ENCODE measurements at regions not wholly inside any gene's neighbourhood (a gene's known extent, or its start where the extent isn't known, plus 50 kb on each side); places are given as distances from the start of the nearest gene placed in this dataset.

DNA sequence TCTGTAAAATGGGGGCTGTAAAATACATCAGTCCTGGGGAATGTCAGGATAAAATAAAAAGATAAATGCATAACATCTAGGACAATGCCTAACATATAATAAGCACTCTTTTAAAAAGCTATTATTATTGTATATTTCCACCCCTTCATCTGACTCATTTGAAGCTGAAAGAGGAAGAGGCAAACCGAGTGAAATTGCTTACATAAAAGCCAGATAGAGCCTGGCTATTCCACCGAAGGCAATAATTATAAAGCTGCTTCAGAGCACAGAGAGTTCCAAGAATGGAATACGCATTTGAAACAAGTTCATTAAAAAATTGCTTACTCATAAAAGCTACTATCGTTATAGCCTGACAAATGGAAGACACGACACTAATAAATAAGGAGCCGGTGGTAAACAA lies 186.1 kb upstream of the CAMK1G start:
- DNase-seq (ENCODE audit: low spot score) = no peak
- intact Hi-C loops (cut with DNase I) = no loop called here

DNA sequence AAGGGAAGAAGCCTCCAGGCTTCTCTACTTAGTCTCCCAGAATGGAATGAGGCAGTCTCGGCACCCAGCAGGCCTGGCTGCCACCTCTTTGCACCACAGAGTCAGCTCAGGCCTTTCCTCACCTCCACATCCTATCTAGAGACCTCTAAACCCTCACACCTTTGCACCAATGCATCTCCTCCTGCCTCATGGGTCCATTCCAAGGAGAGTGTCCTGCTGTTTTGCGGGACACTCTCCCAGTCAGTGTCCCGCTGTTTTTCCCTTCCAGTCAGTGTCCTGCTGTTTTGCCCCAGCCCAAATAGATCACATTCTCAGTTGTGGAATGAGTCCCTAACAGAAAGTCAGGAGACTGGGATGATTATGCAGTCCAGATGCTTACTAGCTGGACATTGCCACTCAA lies 185.6 kb upstream of the CAMK1G start:
- intact Hi-C loops (cut with DNase I) = no loop called here
- DNase-seq (ENCODE audit: low spot score) = no peak

DNA sequence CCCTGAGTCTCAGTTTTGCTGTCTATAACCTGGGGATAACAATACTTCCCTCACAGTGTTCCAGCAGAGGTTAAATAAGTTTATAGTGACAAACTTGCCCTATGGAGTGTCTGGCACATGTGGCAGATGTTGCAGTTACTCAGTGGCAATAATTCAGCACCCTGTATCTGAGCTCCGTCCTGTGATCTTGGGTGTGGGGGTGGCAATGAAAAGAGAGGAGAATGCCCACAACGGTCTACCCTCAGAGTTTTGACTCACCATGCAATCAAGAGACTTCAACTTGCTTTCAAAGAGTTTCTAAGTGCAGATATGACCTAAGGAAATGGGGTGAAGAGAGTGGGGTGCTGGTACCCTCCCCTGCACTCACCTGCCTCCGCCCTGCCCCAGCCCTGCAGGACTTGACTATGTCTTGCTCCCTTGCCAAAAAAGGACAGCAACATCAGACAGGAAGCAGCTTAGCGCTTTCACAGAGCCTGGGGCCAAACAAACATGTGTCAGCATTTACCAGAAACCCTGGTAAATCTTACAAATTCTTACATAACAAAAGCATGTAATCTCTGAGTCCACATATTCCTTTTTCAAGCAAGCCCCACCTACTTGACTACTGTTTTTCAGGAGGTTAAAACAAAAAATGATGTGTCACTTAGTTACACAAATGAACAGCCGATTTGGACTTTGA lies 185.1 kb upstream of the CAMK1G start:
- intact Hi-C loops (cut with DNase I) = no loop called here
- DNase-seq (ENCODE audit: low spot score) = no peak

GRCh38 chr1:209399800-209400199 lies 183.7 kb upstream of the CAMK1G start:
- no peak for DNase-seq (ENCODE audit: low spot score)
- intact Hi-C loops (cut with DNase I) = no loop called here

GRCh38 chr1:209400351-209401220 lies 182.9 kb upstream of the CAMK1G start:
- intact Hi-C loops (cut with DNase I) = no loop called here
- DNase-seq (ENCODE audit: low spot score) = no peak

DNA sequence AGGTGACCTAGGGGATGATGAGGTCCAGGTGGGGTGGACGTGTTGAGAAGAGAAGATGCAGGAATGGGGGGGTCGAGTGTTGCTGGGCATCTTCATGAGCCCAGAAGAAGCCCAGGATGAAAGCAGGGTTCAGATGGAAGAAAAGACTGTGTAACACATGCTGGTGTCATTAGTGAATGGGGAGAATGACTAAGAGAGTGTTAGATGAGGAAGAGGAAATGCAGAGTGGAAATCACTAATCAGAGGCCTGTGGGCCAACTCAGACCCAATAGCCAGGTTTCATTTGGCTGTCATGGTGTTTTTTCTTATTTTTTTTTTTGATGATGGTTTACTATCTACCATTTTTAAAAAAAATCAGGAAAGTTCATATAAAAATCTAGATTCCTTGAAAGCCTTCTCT lies 180.8 kb upstream of the CAMK1G start:
- DNase-seq (ENCODE audit: low spot score) = no peak
- intact Hi-C loops (cut with DNase I) = no loop called here

GRCh38 chr1:209403921-209404320 lies 179.6 kb upstream of the CAMK1G start:
- no peak for DNase-seq (ENCODE audit: low spot score)
- intact Hi-C loops (cut with DNase I) = no loop called here

- intact Hi-C loops (cut with DNase I) = no loop called here
- no peak for DNase-seq (ENCODE audit: low spot score)
Observed at GRCh38 chr1:209404577-209404976, 178.9 kb upstream of the CAMK1G start.

DNA sequence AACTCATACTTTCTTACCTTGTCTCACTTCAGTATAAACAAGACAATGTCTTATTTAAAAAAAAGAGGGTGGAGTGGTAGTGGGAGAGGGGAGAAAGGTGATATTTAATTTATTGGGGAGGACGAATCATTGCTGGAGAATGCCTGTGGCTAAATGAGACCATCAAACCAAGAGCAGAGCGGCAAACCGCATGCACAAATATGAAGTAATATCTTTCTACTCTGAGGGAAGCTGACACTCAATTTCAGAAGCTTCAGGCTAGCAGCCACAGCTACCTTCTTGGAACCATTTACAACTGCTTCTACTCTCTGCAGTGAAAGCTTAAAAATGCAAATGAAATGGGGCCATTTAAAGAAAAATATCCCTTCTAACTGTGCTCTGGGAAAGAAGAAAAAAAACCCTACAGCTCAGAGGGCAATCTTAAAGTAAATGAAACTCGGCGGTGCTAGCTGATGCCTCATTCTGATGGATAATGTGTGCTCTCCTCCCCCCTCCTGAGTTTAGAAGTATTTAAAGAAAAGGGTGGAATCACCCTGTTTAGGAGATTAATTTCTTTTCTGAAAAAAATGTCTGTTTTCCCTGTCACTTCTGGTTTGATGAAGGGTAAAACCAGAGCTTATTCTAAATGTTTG lies 178.2 kb upstream of the CAMK1G start:
- intact Hi-C loops (cut with DNase I) = no loop called here
- no peak for DNase-seq (ENCODE audit: low spot score)

GRCh38 chr1:209406168-209406567 lies 177.3 kb upstream of the CAMK1G start:
- intact Hi-C loops (cut with DNase I) = no loop called here
- DNase-seq (ENCODE audit: low spot score) = no peak

DNA sequence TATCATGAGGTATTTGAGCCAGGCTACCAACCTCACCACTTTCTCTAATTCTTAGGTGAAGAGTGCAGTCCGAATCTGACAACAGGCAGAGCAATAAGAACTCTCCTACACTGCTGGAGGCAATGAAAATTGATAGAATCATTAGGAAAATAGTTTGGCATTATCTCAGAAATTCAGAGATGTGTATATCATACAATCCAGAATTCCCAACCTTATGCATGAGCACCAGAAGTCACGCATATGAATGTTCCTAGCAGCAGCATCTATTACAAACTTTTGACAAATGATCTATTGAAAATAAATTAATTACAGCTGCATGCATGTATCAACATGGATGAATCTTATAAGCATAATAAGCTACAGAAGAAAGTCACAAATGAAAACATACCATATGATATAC lies 176.9 kb upstream of the CAMK1G start:
- intact Hi-C loops (cut with DNase I) = no loop called here
- DNase-seq (ENCODE audit: low spot score) = no peak

GRCh38 chr1:209409780-209410179 lies 173.7 kb upstream of the CAMK1G start:
- no peak for DNase-seq (ENCODE audit: low spot score)
- intact Hi-C loops (cut with DNase I) = no loop called here

- DNase-seq (ENCODE audit: low spot score) = no peak
- intact Hi-C loops (cut with DNase I) = no loop called here
Observed at GRCh38 chr1:209411491-209411929, 172.0 kb upstream of the CAMK1G start.

- DNase-seq (ENCODE audit: low spot score) = no peak
- intact Hi-C loops (cut with DNase I) = no loop called here
Observed at GRCh38 chr1:209412036-209412435, 171.5 kb upstream of the CAMK1G start.

DNA sequence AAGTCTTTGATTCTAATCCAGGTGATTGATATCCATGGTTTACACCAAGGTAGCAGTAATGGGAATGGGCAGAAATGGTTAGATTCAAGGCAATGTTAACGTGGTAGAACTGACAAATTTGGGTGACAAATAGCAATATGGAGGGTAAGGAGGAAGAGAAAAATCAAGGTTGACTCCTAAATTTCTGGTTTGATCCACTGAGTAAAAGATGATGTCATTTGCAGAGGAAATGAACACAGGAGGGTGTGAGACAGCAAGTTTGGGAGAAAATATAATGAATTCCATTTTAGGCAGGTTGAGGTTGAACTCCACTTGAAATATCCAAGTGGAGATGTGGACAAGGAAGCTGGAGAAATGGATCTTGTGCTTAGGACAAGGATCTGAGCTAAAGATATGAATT lies 170.9 kb upstream of the CAMK1G start:
- no peak for DNase-seq (ENCODE audit: low spot score)
- intact Hi-C loops (cut with DNase I) = no loop called here

DNA sequence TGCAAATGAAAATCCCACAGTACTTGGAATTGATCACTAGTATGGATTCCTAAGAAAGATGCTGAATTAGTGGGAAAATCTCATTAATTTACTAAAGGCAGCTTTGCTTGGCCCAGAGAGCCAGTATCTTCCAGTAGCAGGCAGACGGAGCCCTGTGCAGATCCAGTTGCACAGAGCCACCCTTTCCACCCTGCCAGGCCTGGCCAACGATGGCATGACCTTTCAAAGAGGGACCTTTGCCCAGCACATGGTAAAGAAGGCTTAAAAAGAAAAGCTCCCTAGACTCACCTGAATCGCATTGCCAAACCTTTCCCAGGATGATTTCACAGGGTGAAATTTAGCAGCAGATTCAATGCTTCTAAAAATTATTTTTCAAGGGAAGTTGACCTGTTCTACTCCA lies 170.5 kb upstream of the CAMK1G start:
- intact Hi-C loops (cut with DNase I) = no loop called here
- no peak for DNase-seq (ENCODE audit: low spot score)

GRCh38 chr1:209414803-209415329 lies 168.6 kb upstream of the CAMK1G start:
- intact Hi-C loops (cut with DNase I) = no loop called here
- no peak for DNase-seq (ENCODE audit: low spot score)

DNA sequence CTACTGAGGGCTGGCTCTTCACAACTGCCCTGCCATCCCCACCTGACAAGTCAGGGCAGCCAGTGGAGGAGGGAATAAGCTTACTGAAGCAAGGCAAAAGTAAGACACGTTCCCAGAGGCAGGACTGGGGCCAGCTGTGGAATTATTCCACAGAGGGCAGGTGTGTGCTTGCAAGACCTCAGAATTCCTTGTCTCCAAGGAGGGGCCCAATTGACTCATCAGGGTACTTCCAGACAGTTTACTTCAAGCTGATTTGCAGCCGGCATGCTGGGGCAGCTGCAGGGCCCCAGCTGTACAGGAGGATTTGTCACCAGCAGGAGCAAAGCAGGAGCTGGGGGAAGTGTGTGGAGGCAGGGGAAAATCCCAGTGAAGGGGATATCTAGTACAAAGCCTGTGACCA lies 167.5 kb upstream of the CAMK1G start:
- intact Hi-C loops (cut with DNase I) = no loop called here
- no peak for DNase-seq (ENCODE audit: low spot score)

DNA sequence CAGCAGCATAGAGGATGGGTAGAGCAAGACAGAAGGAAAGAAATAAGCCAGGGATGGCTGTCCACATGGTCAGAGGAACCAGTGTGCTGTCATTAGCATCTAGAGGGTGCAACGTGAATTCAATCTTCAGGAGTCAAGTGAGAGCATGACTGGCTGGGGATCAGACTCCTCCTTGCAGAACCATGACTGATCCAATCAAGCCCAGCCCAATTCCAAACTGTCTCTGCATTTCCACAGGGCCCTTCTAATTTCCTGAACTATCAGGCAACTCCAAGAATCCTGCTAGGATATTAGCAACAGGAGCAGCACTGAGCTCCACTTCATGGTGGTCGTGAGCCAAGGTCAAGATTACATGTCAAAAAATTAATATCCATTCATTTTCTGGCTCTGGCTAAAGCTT lies 166.8 kb upstream of the CAMK1G start:
- intact Hi-C loops (cut with DNase I) = no loop called here
- no peak for DNase-seq (ENCODE audit: low spot score)

DNA sequence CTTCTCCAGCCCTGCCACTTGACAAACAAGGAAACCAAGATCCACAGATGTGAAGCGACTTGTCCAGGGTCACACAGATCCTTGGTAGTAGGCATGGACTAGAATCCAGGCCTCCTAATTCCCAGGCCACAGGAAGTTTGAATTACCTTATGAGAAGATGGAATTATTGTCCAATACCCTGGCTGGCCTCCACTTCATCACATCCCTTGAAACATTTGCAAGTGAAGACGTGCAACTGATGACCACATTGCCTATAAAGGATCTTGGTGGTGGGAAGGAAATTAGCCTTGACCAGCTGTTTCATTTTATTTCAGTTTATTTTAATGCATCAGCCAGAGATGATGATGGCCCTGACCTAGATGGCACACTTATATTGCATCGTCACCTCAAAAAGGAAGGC lies 165.8 kb upstream of the CAMK1G start:
- intact Hi-C loops (cut with DNase I) = no loop called here
- DNase-seq (ENCODE audit: low spot score) = no peak

- no peak for DNase-seq (ENCODE audit: low spot score)
- intact Hi-C loops (cut with DNase I) = no loop called here
Observed at GRCh38 chr1:209420276-209420675, 163.2 kb upstream of the CAMK1G start.

Measured in cardiac septum (tissue), 1 donor.